ENCODE measurements at regions not wholly inside any gene's neighbourhood (a gene's known extent, or its start where the extent isn't known, plus 50 kb on each side); places are given as distances from the start of the nearest gene placed in this dataset.

DNA sequence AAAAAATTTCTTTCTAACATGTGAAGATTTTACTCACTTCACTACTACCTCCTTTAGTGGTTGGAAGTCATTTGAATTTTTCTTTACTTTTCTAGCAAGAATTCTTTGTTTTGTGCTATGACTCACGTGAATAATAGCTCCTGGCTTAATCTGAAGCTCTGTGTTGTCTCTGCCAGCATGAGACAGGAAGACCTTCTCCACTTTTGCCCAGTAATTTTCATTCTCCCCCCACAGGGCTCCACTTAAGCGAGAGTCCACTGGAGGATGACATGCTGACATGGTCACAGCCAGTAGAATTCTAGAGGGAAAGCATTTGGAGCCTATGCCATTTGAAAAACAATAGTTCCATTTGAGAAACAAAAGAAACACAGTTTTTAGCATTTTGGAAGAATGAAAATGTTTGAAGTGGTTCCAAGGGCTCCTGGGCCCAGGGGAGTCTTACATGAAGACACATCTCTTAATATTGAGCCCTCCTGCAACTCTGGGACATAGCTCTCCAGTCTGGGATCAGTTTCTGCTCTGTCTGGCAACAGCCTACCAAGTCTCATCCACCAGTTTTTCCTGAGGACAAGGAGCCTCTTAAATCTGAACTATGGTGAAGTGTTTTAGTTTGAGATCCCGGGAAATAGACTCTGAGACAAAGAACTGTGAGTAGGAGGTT, 231.4 kb downstream of the PAX1 start:
- TF ChIP-seq, protein P1, sequence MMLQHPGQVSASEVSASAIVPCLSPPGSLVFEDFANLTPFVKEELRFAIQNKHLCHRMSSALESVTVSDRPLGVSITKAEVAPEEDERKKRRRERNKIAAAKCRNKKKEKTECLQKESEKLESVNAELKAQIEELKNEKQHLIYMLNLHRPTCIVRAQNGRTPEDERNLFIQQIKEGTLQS (IDR thresholded peaks at IDR 0.05; ENCODE audit: insufficient read depth, low read depth, low read length): no peak
- no peak for TF ChIP-seq HDAC2 (IDR thresholded peaks at IDR 0.05; ENCODE audit: borderline replicate concordance in 1 of 2, low read depth in 2 of 2, low read length in 2 of 2)
- TF ChIP-seq EP300 (IDR thresholded peaks at IDR 0.05; ENCODE audit: borderline replicate concordance in 1 of 2, low read depth in 2 of 2, low read length in 2 of 2): no peak
- TF ChIP-seq SP4 (IDR thresholded peaks at IDR 0.05; ENCODE audit: low read length): no peak
- TF ChIP-seq CTCF (IDR thresholded peaks at IDR 0.05; ENCODE audit: control extremely low read depth in 1 of 3, insufficient read depth in 1 of 3, low read depth in 1 of 3, low read length in 3 of 3): no peak
- TF ChIP-seq SIRT6 (IDR thresholded peaks at IDR 0.05; ENCODE audit: low read length): no peak
- TF ChIP-seq CEBPB (IDR thresholded peaks at IDR 0.05; ENCODE audit: low read depth, low read length): no peak
- no peak for TF ChIP-seq CREB1 (IDR thresholded peaks at IDR 0.05)
- no peak for TF ChIP-seq EZH2 (IDR thresholded peaks at IDR 0.05; ENCODE audit: low read depth, low read length, severe bottlenecking)
- no peak for TF ChIP-seq FOSL1 (IDR thresholded peaks at IDR 0.05; ENCODE audit: insufficient read depth, low read depth, low read length)
- no peak for TF ChIP-seq SRF (IDR thresholded peaks at IDR 0.05; ENCODE audit: low read depth, low read length)
- TF ChIP-seq POLR2A (IDR thresholded peaks at IDR 0.05; ENCODE audit: control extremely low read depth in 1 of 2, low read depth in 2 of 2, low read length in 2 of 2): no peak
- TF ChIP-seq CBX8 (IDR thresholded peaks at IDR 0.05; ENCODE audit: borderline replicate concordance, low read depth, low read length): no peak

Measured in H1 (cell line).